Epithelial cell of proximal tubule (primary cell): ENCODE measurements at regions not wholly inside any gene's neighbourhood (a gene's known extent, or its start where the extent isn't known, plus 50 kb on each side); places are given as distances from the start of the nearest gene placed in this dataset.

ENCODE experiments used
- DNase-seq: peaks from one replicate; pipeline ENCODE4 v3.0.0-alpha.2; 2011; ENCODE audit warnings: low read depth
- H3K4me3 ChIP-seq: 2 replicates; pipeline ENCODE4 v1.5.1; 2011; ENCODE audit warnings: low read depth, mild to moderate bottlenecking, low read length
- TF ChIP-seq, protein P1 (sequence below): conservative IDR thresholded peaks from 2 replicates; pipeline ENCODE4 v1.5.1; 2012; ENCODE audit warnings: low read depth, mild to moderate bottlenecking, low read length

DNA sequence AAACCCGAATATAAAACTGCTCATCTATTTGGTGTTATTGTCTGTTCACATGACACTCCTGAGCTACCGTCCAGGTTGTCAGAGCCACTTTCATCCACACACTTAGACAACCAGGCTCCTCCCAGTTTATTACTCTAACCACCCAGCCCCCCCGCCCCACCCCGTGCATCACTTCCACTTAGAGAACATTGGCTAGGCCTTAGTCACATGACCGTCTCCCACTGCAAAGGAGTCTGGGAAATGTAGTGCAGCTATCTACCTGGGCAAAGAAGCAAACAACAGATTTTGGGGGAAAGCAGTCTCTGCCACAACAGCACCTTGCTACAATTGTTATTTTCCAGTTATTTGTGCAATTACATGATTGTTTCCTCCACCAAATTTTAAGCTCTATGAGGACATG, 57.6 kb upstream of the RBPJ start:
- DNase-seq, result no peak
- no peak overlapping the region for H3K4me3 ChIP-seq
- TF ChIP-seq, protein P1, sequence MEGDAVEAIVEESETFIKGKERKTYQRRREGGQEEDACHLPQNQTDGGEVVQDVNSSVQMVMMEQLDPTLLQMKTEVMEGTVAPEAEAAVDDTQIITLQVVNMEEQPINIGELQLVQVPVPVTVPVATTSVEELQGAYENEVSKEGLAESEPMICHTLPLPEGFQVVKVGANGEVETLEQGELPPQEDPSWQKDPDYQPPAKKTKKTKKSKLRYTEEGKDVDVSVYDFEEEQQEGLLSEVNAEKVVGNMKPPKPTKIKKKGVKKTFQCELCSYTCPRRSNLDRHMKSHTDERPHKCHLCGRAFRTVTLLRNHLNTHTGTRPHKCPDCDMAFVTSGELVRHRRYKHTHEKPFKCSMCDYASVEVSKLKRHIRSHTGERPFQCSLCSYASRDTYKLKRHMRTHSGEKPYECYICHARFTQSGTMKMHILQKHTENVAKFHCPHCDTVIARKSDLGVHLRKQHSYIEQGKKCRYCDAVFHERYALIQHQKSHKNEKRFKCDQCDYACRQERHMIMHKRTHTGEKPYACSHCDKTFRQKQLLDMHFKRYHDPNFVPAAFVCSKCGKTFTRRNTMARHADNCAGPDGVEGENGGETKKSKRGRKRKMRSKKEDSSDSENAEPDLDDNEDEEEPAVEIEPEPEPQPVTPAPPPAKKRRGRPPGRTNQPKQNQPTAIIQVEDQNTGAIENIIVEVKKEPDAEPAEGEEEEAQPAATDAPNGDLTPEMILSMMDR, result no peak

DNA sequence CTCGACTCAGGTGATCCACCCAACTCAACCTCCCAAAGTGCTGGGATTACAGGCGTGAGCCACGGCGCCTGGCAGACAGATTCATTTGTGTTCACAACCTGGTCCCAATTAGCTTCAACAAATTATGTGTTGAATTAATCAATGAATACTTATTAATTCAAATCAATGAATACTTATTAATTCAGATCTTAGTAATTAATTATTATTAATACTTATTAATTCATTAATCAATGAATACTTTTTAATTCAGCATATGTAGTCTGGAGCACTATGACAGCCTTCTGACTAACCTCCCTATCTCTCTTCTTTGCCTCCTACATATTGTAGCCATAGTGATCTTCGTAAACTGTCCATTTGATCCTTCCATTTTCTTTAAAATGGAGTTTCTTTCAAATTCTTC, 56.7 kb upstream of the RBPJ start:
- no peak for DNase-seq
- no peak overlapping the region for H3K4me3 ChIP-seq
- TF ChIP-seq, protein P1, result no peak

DNA sequence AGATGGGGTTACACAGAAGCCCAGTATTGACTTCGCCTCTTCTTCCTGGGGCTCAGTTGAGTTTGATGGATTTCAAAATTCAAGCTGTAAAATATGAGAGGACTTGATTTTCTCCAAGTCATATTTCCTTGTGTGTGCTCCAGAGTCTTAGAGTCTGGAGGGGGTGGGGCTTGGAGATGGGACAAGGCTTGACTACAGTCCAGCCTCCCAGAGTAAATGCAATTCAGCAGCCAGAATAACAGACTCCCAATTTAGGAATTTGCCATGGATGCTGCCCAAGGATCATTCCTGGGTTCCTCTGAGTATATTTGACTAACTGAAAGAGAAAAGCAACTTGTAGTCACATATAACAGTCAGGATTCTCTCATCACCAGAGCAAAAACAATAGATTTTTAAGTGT, 53.7 kb upstream of the RBPJ start:
- H3K4me3 ChIP-seq, result no peak overlapping the region
- TF ChIP-seq, protein P1, result no peak
- no peak for DNase-seq

DNA sequence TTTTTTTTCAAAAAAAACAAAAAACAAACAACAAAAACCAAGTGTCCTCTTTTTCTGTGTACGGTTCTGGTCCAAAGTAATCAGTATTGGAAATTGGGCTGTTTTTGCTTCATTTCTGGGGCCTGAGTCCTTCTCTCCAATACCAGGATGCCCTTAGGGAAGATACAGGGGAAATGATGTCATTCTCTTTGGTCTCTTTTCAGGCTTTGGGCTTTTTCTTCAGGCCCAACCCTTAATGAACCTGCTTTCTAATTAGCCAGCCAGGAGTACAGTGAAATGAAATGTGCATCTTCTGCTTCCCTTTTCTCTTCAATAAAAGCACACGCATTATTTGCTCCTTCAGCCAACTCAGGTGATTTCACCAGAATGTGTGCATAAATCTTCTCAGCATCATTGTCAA, 52.6 kb upstream of the RBPJ start:
- H3K4me3 ChIP-seq, result no peak overlapping the region
- DNase-seq, result no peak
- TF ChIP-seq, protein P1, result no peak

DNA sequence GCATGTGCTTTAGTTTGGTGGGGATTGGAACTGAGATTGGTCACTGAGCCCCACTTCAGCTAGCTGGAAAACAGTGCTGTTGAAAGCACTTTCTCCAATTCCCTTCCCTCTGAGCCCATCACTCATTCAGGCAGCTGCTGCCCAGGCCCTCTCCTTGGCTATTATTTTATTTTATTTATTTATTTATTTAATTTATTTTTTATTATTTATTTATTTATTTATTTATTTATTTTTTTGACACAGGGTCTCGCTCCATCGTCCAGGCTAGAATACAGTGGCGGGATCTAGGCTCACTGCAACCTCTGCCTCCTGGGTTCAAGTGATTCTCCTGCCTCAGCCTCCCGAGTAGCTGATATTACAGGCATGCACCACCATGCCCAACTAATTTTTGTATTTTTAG, 51.8 kb upstream of the RBPJ start:
- H3K4me3 ChIP-seq, result no peak overlapping the region
- DNase-seq, result no peak

More for the DNA sequence above, 51.8 kb upstream of the RBPJ start:
- TF ChIP-seq, protein P1, result no peak
